DMS53 (cell line): ENCODE measurements at regions not wholly inside any gene's neighbourhood (a gene's known extent, or its start where the extent isn't known, plus 50 kb on each side); places are given as distances from the start of the nearest gene placed in this dataset.

ENCODE experiments used
- DNase-seq: peaks from one replicate; lab custom pipeline; 2025; lab: John Stamatoyannopoulos, UW

GRCh38 chr9:135220601-135221575, 133.4 kb downstream of the OLFM1 start:
- DNase-seq = no peak

GRCh38 chr9:135221576-135221950, 134.1 kb downstream of the OLFM1 start:
- no peak for DNase-seq

DNA sequence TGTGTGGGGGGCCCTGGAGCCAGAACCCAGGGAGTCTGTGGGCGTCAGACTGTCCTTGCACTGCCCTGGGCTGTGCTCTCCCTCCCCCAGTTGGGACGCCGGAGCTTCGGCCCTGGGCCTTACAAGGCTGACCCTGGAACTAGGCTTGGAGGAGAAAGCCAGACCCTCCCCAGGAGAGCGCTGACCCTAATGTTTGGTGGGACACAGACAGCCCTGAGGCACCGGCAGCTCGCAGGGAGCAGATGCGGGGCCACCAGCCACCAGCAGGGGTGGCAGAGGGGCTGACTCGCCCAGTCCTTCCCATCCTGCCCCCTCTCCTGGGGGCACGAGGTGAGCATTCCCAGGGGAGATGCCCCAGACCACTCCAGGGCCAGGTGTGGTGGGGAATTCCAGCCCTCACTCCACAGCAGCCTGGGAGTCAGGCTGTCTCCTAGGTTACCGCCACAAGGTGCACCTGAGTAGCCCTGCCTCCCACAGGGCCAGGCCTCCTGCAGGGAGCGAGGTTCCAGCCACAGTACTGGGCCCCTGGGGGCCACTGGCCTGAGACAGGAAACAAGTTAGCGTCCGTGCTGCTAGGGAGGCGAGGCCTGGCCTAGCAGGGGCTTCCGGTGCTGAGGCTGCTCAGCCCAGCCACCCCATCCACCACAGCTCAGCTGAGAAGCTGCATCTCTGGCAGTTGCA, 134.6 kb downstream of the OLFM1 start:
- no peak for DNase-seq

GRCh38 chr9:135222881-135223760, 135.7 kb downstream of the OLFM1 start:
- no peak for DNase-seq

GRCh38 chr9:135223831-135224230, 136.4 kb downstream of the OLFM1 start:
- no peak for DNase-seq

GRCh38 chr9:135224286-135224877, 136.9 kb downstream of the OLFM1 start:
- no peak for DNase-seq

GRCh38 chr9:135224921-135225541, 137.6 kb downstream of the OLFM1 start:
- DNase-seq = no peak

DNA sequence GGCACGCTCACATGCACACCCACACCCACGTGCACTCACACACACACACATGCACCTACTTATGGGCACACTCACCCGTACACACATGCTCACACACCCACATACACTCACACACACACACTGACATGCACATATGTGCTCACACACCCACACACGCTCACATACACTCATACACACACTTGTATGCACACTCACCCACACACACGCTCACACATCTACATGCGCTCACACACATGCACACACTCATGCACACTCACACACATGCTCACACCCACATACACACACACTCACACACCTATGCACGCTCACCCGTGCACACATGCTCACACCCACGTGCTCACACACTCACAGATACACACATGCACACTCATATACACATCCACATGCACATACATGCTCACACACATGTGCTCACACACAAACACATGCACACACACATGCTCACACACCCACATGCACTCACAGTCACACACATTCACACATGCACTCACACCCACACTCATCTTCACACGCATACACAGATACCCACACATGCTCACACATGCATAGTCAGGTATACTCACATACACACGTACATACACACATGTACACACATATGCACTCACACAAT, 138.3 kb downstream of the OLFM1 start:
- DNase-seq = no peak

- DNase-seq = no peak
These were observed 139.0 kb downstream of the OLFM1 start for GRCh38 chr9:135226369-135227050.

- no peak for DNase-seq
These were observed 140.3 kb downstream of the OLFM1 start for GRCh38 chr9:135227641-135228251.

DNA sequence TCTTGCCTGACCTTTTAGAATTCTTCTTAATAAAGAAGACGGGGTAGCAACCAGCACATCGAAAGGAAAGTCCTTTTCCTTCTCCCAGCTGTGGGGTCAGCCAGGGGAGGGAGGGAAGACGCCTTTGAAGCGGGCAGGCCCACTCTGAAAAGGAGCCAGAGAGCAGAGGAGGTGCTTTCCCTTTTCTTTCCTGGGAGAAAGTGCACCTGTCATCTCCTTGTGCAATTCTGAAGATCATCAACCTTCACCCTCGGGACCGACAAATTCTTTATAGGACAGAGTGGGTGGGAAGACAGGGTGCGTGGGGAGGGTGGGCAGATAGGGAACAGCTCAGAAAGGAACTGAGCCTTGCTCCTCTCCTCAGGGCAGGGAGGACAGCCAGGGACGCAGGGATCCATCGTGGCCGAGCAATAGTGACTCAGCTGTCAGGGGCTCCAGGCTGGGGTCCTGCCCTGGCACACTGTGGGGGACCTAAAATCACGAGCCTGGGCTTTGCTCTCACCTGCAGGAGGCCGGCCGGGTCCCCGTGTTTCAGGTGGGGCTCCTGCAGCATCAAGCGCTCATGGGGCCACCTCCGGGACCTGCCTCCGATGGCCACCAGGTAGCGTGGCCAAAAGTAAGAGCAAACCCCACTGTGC, 141.0 kb downstream of the OLFM1 start:
- DNase-seq = no peak

- DNase-seq = no peak
These were observed 141.6 kb downstream of the OLFM1 start for GRCh38 chr9:135228983-135229625.

- DNase-seq = no peak
These were observed 142.4 kb downstream of the OLFM1 start for GRCh38 chr9:135229701-135230385.

DNA sequence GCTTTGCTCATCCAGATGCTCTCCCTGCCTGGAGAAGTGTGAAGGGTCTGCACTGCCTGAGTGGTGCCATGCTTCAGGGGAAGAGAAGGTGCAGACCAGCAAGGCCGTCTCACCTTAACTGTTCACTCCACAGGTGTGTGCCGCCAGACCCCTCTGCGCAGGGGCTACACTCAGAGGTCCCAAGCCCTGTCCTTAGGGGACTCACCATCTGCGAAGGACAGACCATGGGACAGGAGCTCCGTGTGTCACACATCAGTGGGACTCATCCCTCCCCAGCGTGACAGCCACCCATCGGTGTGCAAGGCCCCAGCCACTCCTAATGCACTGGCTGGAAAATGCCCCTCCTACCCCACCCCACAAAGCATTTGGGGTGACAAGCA, 142.9 kb downstream of the OLFM1 start:
- no peak for DNase-seq

GRCh38 chr9:135230817-135231520, 143.5 kb downstream of the OLFM1 start:
- DNase-seq = no peak

- no peak for DNase-seq
These were observed 151.8 kb downstream of the OLFM1 start for GRCh38 chr9:135239100-135239768.

DNA sequence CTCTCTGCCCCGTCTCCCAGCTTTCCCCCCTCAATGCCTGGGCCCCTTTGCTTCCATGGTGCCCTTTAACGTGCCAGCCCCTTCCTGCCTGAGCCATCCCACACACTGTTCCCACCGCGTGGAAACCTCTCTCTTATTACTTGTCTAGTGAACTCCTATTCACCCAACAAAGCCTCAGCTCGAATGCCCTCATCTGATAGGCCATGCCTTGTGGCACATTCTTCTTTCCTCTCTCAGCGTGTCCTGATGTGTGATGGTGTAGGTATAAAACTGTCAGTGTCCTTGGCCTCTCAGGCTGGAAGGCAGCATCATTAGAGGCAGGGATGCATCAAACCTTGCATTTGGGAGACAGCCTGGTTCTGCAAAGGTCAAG, 152.3 kb downstream of the OLFM1 start:
- no peak for DNase-seq
